ENCODE measurements at regions not wholly inside any gene's neighbourhood (a gene's known extent, or its start where the extent isn't known, plus 50 kb on each side); places are given as distances from the start of the nearest gene placed in this dataset.

GRCh38 chr1:222171005-222171404 is 376.9 kb downstream of the HHIPL2 start:
- DNase-seq (ENCODE audit: low read depth): no peak

GRCh38 chr1:222168621-222169020 is 379.3 kb downstream of the HHIPL2 start:
- no peak for DNase-seq (ENCODE audit: low read depth)

GRCh38 chr1:222167896-222168295 is 380.0 kb downstream of the HHIPL2 start:
- no peak for DNase-seq (ENCODE audit: low read depth)

GRCh38 chr1:222167111-222167510 is 380.8 kb downstream of the HHIPL2 start:
- peak; percentile 1 for DNase-seq (ENCODE audit: low read depth)

GRCh38 chr1:222165629-222166028 is 382.3 kb downstream of the HHIPL2 start:
- DNase-seq (ENCODE audit: low read depth): no peak

GRCh38 chr1:222163895-222164294 is 384.0 kb downstream of the HHIPL2 start:
- DNase-seq (ENCODE audit: low read depth): no peak

- DNase-seq (ENCODE audit: low read depth): no peak
Observed at GRCh38 chr1:222161676-222162075, 386.2 kb downstream of the HHIPL2 start.

GRCh38 chr1:222157612-222158011 is 390.3 kb downstream of the HHIPL2 start:
- no peak for DNase-seq (ENCODE audit: low read depth)

- no peak for DNase-seq (ENCODE audit: low read depth)
Observed at GRCh38 chr1:222140206-222140605, 398.3 kb upstream of the DUSP10 start.

- no peak for DNase-seq (ENCODE audit: low read depth)
Observed at GRCh38 chr1:222138095-222138494, 396.2 kb upstream of the DUSP10 start.

GRCh38 chr1:222136869-222137268 is 395.0 kb upstream of the DUSP10 start:
- DNase-seq (ENCODE audit: low read depth): no peak

- no peak for DNase-seq (ENCODE audit: low read depth)
Observed at GRCh38 chr1:222129041-222129440, 387.2 kb upstream of the DUSP10 start.

GRCh38 chr1:222127526-222128152 is 385.8 kb upstream of the DUSP10 start:
- no peak for DNase-seq (ENCODE audit: low read depth)

- DNase-seq (ENCODE audit: low read depth): no peak
Observed at GRCh38 chr1:222127096-222127495, 385.2 kb upstream of the DUSP10 start.

GRCh38 chr1:222126052-222126451 is 384.2 kb upstream of the DUSP10 start:
- DNase-seq (ENCODE audit: low read depth): no peak

- DNase-seq (ENCODE audit: low read depth): no peak
Observed at GRCh38 chr1:222124602-222125001, 382.7 kb upstream of the DUSP10 start.

GRCh38 chr1:222123111-222123510 is 381.2 kb upstream of the DUSP10 start:
- DNase-seq (ENCODE audit: low read depth): no peak

GRCh38 chr1:222117809-222118208 is 375.9 kb upstream of the DUSP10 start:
- no peak for DNase-seq (ENCODE audit: low read depth)

GRCh38 chr1:222114536-222115156 is 372.8 kb upstream of the DUSP10 start:
- DNase-seq (ENCODE audit: low read depth): no peak

- no peak for DNase-seq (ENCODE audit: low read depth)
Observed at GRCh38 chr1:222109836-222110235, 367.9 kb upstream of the DUSP10 start.

- no peak for DNase-seq (ENCODE audit: low read depth)
Observed at GRCh38 chr1:222107975-222108374, 366.1 kb upstream of the DUSP10 start.

- DNase-seq (ENCODE audit: low read depth): no peak
Observed at GRCh38 chr1:222107267-222107666, 365.4 kb upstream of the DUSP10 start.

GRCh38 chr1:222106377-222106776 is 364.5 kb upstream of the DUSP10 start:
- no peak for DNase-seq (ENCODE audit: low read depth)

- DNase-seq (ENCODE audit: low read depth): no peak
Observed at GRCh38 chr1:222105861-222106260, 364.0 kb upstream of the DUSP10 start.

All from activated T-cell treated with anti-CD3 and anti-CD28 coated beads for 48 hours (primary cell).